Liver (tissue), 8 donors: ENCODE measurements at regions not wholly inside any gene's neighbourhood (a gene's known extent, or its start where the extent isn't known, plus 50 kb on each side); places are given as distances from the start of the nearest gene placed in this dataset.

Experiments used
- DNase-seq: peaks from one replicate; pipeline ENCODE4 v3.0.0-alpha.2; 2017; ENCODE audit warnings: low spot score
- H3K27ac ChIP-seq, 2 donors: one replicate each; pipeline ENCODE4 v1.7.0; 2013; ENCODE audit warnings: inconsistent platforms in 2 of 2, low read length in 2 of 2, control low read depth in 1 of 2, low read depth in 1 of 2, mild to moderate bottlenecking in 1 of 2
- H3K27me3 ChIP-seq, 4 donors: one replicate each; pipeline versions ENCODE4 v1.6.1 to v1.7.0; 2013; ENCODE audit warnings: low read length in 3 of 4, inconsistent platforms in 1 of 4, mild to moderate bottlenecking in 1 of 4, moderate library complexity in 1 of 4; ENCODE audit not compliant: control insufficient read depth in 4 of 4, insufficient read depth in 4 of 4
- H3K36me3 ChIP-seq, 4 donors: one replicate each; pipeline versions ENCODE4 v1.6.1 to v1.7.0; 2013; ENCODE audit warnings: low read length in 3 of 4, mild to moderate bottlenecking in 3 of 4, low read depth in 1 of 4, moderate library complexity in 1 of 4; ENCODE audit not compliant: control insufficient read depth in 4 of 4, insufficient read depth in 3 of 4
- H3K4me1 ChIP-seq, 4 donors: one replicate each; pipeline versions ENCODE4 v1.6.1 to v1.7.0; 2013; ENCODE audit warnings: low read length in 3 of 4, mild to moderate bottlenecking in 3 of 4, moderate library complexity in 1 of 4; ENCODE audit not compliant: control insufficient read depth in 4 of 4, insufficient read depth in 4 of 4
- H3K4me3 ChIP-seq, 3 donors: one replicate each; pipeline versions ENCODE4 v1.6.1 to v1.7.0; 2013; ENCODE audit warnings: low read length in 3 of 3, control low read depth in 1 of 3, low read depth in 1 of 3, mild to moderate bottlenecking in 1 of 3
- H3K9ac ChIP-seq, 2 donors: one replicate each; pipeline ENCODE4 v1.7.0; 2013; ENCODE audit warnings: low read length in 2 of 2, mild to moderate bottlenecking in 2 of 2, moderate library complexity in 2 of 2, control low read depth in 1 of 2, low read depth in 1 of 2
- H3K9me3 ChIP-seq, 4 donors: one replicate each; pipeline versions ENCODE4 v1.6.1 to v1.7.0; 2013; ENCODE audit warnings: low read length in 3 of 4; ENCODE audit not compliant: control insufficient read depth in 4 of 4
- EGR1 ChIP-seq, 2 donors: IDR thresholded peaks; 2 replicates each; pipeline ENCODE4 v1.6.1; 2016 to 2018; ENCODE audit warnings: antibody characterized with exemption in 2 of 2, low read depth in 2 of 2
- FOXA2 ChIP-seq: IDR thresholded peaks from 2 replicates; pipeline ENCODE4 v1.6.1; 2016; ENCODE audit warnings: antibody characterized with exemption
- GABPA ChIP-seq, 2 donors: IDR thresholded peaks in 1 of 2; conservative IDR thresholded peaks in 1 of 2; 2 replicates each; pipeline ENCODE4 v1.6.1; 2016; ENCODE audit warnings: antibody characterized with exemption in 2 of 2, mild to moderate bottlenecking in 1 of 2, moderate library complexity in 1 of 2
- HNF4A ChIP-seq, 2 donors: conservative IDR thresholded peaks; 2 replicates each; pipeline ENCODE4 v1.6.1; 2016; ENCODE audit warnings: antibody characterized with exemption in 2 of 2, mild to moderate bottlenecking in 2 of 2
- HNF4G ChIP-seq: IDR thresholded peaks from 2 replicates; pipeline ENCODE4 v1.6.1; 2016; ENCODE audit warnings: antibody characterized with exemption
- JUND ChIP-seq, 2 donors: IDR thresholded peaks; 2 replicates each; pipeline ENCODE4 v1.6.1; 2016; ENCODE audit warnings: antibody characterized with exemption in 2 of 2
- NR2F2 ChIP-seq: IDR thresholded peaks from 2 replicates; pipeline ENCODE4 v1.6.1; 2016; ENCODE audit warnings: antibody characterized with exemption
- RAD21 ChIP-seq, 2 donors: IDR thresholded peaks; 2 replicates each; pipeline ENCODE4 v1.6.1; 2016; ENCODE audit warnings: antibody characterized with exemption in 2 of 2, mild to moderate bottlenecking in 2 of 2
- RXRA ChIP-seq, 2 donors: IDR thresholded peaks; 2 replicates each; pipeline ENCODE4 v1.6.1; 2017 to 2018; ENCODE audit warnings: antibody characterized with exemption in 2 of 2, mild to moderate bottlenecking in 1 of 2
- SP1 ChIP-seq: IDR thresholded peaks from 2 replicates; pipeline ENCODE4 v1.6.1; 2018; ENCODE audit warnings: antibody characterized with exemption, mild to moderate bottlenecking
- TAF1 ChIP-seq: conservative IDR thresholded peaks from 2 replicates; pipeline ENCODE4 v1.6.1; 2016; ENCODE audit warnings: antibody characterized with exemption, mild to moderate bottlenecking
- YY1 ChIP-seq: IDR thresholded peaks from 2 replicates; pipeline ENCODE4 v1.6.1; 2016; ENCODE audit warnings: antibody characterized with exemption, mild to moderate bottlenecking
- WGBS: extraction: QIAGEN DNeasy Blood & Tissue Kit; methylation state at CpG from one replicate; pipeline ENCODE4 v1.1.7; 2013; 5-methylcytosine and 5-hydroxymethylcytosine counted together
- TF ChIP-seq, protein P1 (sequence below): fragments of 150-350 bp; IDR thresholded peaks from 2 replicates; pipeline ENCODE4 v1.5.1; 2017; ENCODE audit warnings: improper control_type of control experiment, low read depth, low read length; ENCODE audit not compliant: missing input control
- TF ChIP-seq, protein P2 (sequence below): IDR thresholded peaks from 2 replicates; pipeline ENCODE4 v1.6.1; 2016; ENCODE audit warnings: antibody characterized with exemption
- TF ChIP-seq, protein P3 (sequence below): IDR thresholded peaks from 2 replicates; pipeline ENCODE4 v1.6.1; 2016; ENCODE audit warnings: antibody characterized with exemption, mild to moderate bottlenecking
- TF ChIP-seq, protein P4 (sequence below): IDR thresholded peaks from 2 replicates; pipeline ENCODE4 v1.6.1; 2016; ENCODE audit warnings: antibody characterized with exemption
- TF ChIP-seq, protein P5 (sequence below): IDR thresholded peaks from 2 replicates; pipeline ENCODE4 v1.6.1; 2016; ENCODE audit warnings: antibody characterized with exemption
- donor health status: healthy.
- donor health status: healthy.
- donor health status: healthy.
- donor health status: healthy.
- donor health status: healthy.

DNA sequence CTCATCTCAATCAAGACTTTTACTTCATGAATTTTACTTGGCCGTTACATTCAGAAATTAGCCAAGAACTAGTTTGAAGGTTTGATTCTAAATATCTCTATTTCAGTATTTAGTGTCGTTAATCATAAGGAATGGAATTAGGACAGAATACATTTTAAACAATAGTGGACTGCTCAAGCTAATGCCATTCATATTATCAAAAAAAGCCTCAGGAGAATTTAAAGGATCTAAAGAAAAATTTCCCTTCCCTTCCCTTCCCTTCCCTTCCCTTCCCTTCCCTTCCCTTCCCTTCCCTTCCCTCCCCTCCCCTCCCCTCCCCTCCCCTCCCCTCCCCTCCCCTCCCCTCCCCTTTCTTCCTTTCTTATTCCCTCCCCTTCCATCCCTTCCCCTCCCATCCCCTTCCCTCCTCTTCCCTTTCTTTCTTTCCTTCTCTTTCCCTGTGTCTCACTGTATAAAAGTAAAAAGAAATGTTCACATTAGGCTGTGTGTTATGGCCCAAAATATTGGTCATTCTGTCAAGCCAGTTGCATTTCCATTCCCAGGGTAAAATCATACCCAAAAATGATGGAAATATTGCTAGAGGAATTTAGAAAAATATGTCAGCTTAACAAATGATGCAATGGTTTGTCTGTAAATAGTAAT is 717.8 kb downstream of the LUZP2 start:
- TF ChIP-seq HNF4G (no peak), JUND (IDR thresholded peaks at IDR 0.05) (no peak), FOXA2 (no peak), RXRA (IDR thresholded peaks at IDR 0.05) (no peak), TAF1 (no peak), YY1 (no peak), HNF4A (conservative IDR thresholded peaks at IDR 0.05) (no peak), GABPA (IDR thresholded peaks at IDR 0.05 in 1 of 2, conservative IDR thresholded peaks at IDR 0.05 in 1 of 2) (no peak), SP1 (no peak), EGR1 (IDR thresholded peaks at IDR 0.05; ENCODE audit: low read depth in 2 of 2) (no peak), NR2F2 (no peak)
- TF ChIP-seq, protein P1, sequence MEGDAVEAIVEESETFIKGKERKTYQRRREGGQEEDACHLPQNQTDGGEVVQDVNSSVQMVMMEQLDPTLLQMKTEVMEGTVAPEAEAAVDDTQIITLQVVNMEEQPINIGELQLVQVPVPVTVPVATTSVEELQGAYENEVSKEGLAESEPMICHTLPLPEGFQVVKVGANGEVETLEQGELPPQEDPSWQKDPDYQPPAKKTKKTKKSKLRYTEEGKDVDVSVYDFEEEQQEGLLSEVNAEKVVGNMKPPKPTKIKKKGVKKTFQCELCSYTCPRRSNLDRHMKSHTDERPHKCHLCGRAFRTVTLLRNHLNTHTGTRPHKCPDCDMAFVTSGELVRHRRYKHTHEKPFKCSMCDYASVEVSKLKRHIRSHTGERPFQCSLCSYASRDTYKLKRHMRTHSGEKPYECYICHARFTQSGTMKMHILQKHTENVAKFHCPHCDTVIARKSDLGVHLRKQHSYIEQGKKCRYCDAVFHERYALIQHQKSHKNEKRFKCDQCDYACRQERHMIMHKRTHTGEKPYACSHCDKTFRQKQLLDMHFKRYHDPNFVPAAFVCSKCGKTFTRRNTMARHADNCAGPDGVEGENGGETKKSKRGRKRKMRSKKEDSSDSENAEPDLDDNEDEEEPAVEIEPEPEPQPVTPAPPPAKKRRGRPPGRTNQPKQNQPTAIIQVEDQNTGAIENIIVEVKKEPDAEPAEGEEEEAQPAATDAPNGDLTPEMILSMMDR = no peak
- TF ChIP-seq, protein P2, sequence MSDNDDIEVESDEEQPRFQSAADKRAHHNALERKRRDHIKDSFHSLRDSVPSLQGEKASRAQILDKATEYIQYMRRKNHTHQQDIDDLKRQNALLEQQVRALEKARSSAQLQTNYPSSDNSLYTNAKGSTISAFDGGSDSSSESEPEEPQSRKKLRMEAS = no peak
- TF ChIP-seq, protein P3, sequence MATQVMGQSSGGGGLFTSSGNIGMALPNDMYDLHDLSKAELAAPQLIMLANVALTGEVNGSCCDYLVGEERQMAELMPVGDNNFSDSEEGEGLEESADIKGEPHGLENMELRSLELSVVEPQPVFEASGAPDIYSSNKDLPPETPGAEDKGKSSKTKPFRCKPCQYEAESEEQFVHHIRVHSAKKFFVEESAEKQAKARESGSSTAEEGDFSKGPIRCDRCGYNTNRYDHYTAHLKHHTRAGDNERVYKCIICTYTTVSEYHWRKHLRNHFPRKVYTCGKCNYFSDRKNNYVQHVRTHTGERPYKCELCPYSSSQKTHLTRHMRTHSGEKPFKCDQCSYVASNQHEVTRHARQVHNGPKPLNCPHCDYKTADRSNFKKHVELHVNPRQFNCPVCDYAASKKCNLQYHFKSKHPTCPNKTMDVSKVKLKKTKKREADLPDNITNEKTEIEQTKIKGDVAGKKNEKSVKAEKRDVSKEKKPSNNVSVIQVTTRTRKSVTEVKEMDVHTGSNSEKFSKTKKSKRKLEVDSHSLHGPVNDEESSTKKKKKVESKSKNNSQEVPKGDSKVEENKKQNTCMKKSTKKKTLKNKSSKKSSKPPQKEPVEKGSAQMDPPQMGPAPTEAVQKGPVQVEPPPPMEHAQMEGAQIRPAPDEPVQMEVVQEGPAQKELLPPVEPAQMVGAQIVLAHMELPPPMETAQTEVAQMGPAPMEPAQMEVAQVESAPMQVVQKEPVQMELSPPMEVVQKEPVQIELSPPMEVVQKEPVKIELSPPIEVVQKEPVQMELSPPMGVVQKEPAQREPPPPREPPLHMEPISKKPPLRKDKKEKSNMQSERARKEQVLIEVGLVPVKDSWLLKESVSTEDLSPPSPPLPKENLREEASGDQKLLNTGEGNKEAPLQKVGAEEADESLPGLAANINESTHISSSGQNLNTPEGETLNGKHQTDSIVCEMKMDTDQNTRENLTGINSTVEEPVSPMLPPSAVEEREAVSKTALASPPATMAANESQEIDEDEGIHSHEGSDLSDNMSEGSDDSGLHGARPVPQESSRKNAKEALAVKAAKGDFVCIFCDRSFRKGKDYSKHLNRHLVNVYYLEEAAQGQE = no peak
- TF ChIP-seq, protein P4, sequence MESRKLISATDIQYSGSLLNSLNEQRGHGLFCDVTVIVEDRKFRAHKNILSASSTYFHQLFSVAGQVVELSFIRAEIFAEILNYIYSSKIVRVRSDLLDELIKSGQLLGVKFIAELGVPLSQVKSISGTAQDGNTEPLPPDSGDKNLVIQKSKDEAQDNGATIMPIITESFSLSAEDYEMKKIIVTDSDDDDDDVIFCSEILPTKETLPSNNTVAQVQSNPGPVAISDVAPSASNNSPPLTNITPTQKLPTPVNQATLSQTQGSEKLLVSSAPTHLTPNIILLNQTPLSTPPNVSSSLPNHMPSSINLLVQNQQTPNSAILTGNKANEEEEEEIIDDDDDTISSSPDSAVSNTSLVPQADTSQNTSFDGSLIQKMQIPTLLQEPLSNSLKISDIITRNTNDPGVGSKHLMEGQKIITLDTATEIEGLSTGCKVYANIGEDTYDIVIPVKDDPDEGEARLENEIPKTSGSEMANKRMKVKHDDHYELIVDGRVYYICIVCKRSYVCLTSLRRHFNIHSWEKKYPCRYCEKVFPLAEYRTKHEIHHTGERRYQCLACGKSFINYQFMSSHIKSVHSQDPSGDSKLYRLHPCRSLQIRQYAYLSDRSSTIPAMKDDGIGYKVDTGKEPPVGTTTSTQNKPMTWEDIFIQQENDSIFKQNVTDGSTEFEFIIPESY = no peak
- 82% methylated on average over 2 of the region's 2 CpGs for WGBS

DNA sequence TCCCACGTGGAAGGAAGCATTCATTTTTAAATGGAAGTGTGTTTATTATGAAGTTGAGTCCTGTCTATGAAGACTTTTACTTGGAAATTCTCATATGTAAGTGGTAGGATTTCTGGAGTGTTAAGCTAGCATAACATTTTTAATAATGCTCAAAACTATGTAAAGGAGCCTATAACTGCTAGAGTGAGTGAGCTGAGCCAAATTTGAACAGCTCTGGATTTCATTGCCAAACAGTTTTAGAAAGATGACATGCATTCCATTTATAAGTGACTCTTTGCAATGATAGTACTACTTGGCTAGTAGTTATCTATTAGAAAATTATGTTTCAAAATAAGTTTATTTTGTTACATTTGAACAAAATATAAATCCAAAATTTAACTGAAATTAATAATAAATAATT is 721.2 kb downstream of the LUZP2 start:
- no peaks in the 10 kb centered on the region for H3K9me3 ChIP-seq
- H3K9ac ChIP-seq = no peak overlapping the region
- TF ChIP-seq HNF4A (conservative IDR thresholded peaks at IDR 0.05) = no peak
- no peak for TF ChIP-seq YY1
- TF ChIP-seq, protein P5, sequence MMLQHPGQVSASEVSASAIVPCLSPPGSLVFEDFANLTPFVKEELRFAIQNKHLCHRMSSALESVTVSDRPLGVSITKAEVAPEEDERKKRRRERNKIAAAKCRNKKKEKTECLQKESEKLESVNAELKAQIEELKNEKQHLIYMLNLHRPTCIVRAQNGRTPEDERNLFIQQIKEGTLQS = no peak
- no peak for TF ChIP-seq TAF1
- no peak for TF ChIP-seq SP1
- TF ChIP-seq, protein P1 = no peak
- no peak for TF ChIP-seq RAD21 (IDR thresholded peaks at IDR 0.05)
- no peaks in the 10 kb centered on the region for H3K27me3 ChIP-seq
- no peaks in the 10 kb centered on the region for H3K4me1 ChIP-seq
- DNase-seq = no peak
- no peak overlapping the region for H3K4me3 ChIP-seq
- H3K27ac ChIP-seq = no peak overlapping the region
- 57% methylated on average over 1 of the region's 1 CpG for WGBS
- no peaks in the 10 kb centered on the region for H3K36me3 ChIP-seq

More for the DNA sequence above, 717.8 kb downstream of the LUZP2 start:
- Histone ChIP-seq H3K4me3 (no peak overlapping the region), H3K9ac (no peak overlapping the region), H3K4me1 (no peaks in the 10 kb centered on the region), H3K36me3 (no peaks in the 10 kb centered on the region), H3K27ac (no peak overlapping the region), H3K9me3 (no peaks in the 10 kb centered on the region), H3K27me3 (no peaks in the 10 kb centered on the region)
- DNase-seq = no peak
